IMR-90 (cell line): ENCODE measurements at regions not wholly inside any gene's neighbourhood (a gene's known extent, or its start where the extent isn't known, plus 50 kb on each side); places are given as distances from the start of the nearest gene placed in this dataset.
"Not testable (repeated sequence)": the region's sequence is repeated elsewhere in the genome, so short reads cannot be mapped to it uniquely, and the experiment has no call there.

Experiments
- ATAC-seq: fragments of 200-7000 bp; cut with Tn5 transposase; 2 replicates; pipeline ENCODE4 v1.9.1; 2020; ENCODE audit warnings: low read depth, mild to moderate bottlenecking, moderate library complexity
- BruUV-seq: library from RNA; stranded (reverse); fragments of 400-500 nt; replicated peaks from 2 replicates; lab custom pipeline; 2021; lab: Mats Ljungman, UMichigan
- CTCF ChIA-PET: fragments of 300-600 bp; formaldehyde crosslinking; extraction: SDS; loops from one replicate; lab custom pipeline; 2021; ENCODE audit warnings: antibody characterized with exemption; lab: Yijun Ruan, JAX
- POLR2A ChIA-PET: fragments of 300-600 bp; sonication (Branson Sonifier 250); formaldehyde crosslinking; loops from one replicate; lab custom pipeline; 2022; ENCODE audit warnings: antibody characterized with exemption; ENCODE audit not compliant: unreplicated experiment; lab: Charles Lee
- DNase-seq: peaks from one replicate; pipeline ENCODE4 v3.0.0; 2013
- H2AFZ ChIP-seq: replicated peaks from 2 replicates; pipeline ENCODE3; 2013; ENCODE audit warnings: low read length, mild to moderate bottlenecking; ENCODE audit not compliant: poor library complexity
- H2AK5ac ChIP-seq: 2 replicates; pipeline ENCODE4 v1.6.1; 2013; ENCODE audit warnings: low read depth, low read length, inconsistent platforms
- H2AK9ac ChIP-seq: replicated peaks from 2 replicates; pipeline ENCODE3; 2013; ENCODE audit warnings: mild to moderate bottlenecking, low read depth, low read length, moderate library complexity; ENCODE audit not compliant: poor library complexity
- H2BK120ac ChIP-seq: 2 replicates; pipeline ENCODE4 v1.6.1; 2013; ENCODE audit warnings: low read depth, low read length, inconsistent platforms
- H2BK15ac ChIP-seq: 3 replicates; pipeline ENCODE4 v1.6.1; 2013; ENCODE audit warnings: low read depth, low read length, inconsistent platforms
- H2BK20ac ChIP-seq: 2 replicates; pipeline ENCODE4 v1.6.1; 2013; ENCODE audit warnings: low read depth, mild to moderate bottlenecking, inconsistent platforms, low read length, moderate library complexity
- H2BK5ac ChIP-seq: 2 replicates; pipeline ENCODE4 v1.6.1; 2013; ENCODE audit warnings: mild to moderate bottlenecking, low read depth, low read length, inconsistent platforms; ENCODE audit not compliant: poor library complexity, severe bottlenecking
- H3K14ac ChIP-seq: replicated peaks from 2 replicates; pipeline ENCODE4 v1.6.1; 2013; ENCODE audit warnings: low read depth, low read length, inconsistent platforms
- H3K18ac ChIP-seq: 2 replicates; pipeline ENCODE4 v1.6.1; 2013; ENCODE audit warnings: low read depth, low read length, control low read depth
- H3K23ac ChIP-seq: 2 replicates; pipeline ENCODE4 v1.6.1; 2013; ENCODE audit warnings: low read depth, low read length, inconsistent platforms
- H3K27ac ChIP-seq: 2 replicates; pipeline ENCODE4 v1.5.1; 2013; ENCODE audit warnings: mild to moderate bottlenecking, control low read depth, low read length; ENCODE audit not compliant: insufficient read depth
- H3K27me3 ChIP-seq: 2 replicates; pipeline ENCODE4 v1.6.1; 2013; ENCODE audit warnings: low read length; ENCODE audit not compliant: control insufficient read depth, insufficient read depth
- H3K36me3 ChIP-seq: 2 replicates; pipeline ENCODE4 v1.6.1; 2013; ENCODE audit warnings: low read length, mixed read lengths; ENCODE audit not compliant: control insufficient read depth, insufficient read depth
- H3K4ac ChIP-seq: 2 replicates; pipeline ENCODE4 v1.6.1; 2013; ENCODE audit warnings: low read depth, low read length, inconsistent platforms
- H3K4me1 ChIP-seq: 2 replicates; pipeline ENCODE4 v1.6.1; 2013; ENCODE audit warnings: low read length, mixed read lengths; ENCODE audit not compliant: control insufficient read depth, insufficient read depth
- H3K4me2 ChIP-seq: 2 replicates; pipeline ENCODE4 v1.6.1; 2013; ENCODE audit warnings: low read depth, mild to moderate bottlenecking, control low read depth, low read length, moderate library complexity
- H3K4me3 ChIP-seq: 2 replicates; pipeline ENCODE4 v1.5.1; 2013; ENCODE audit warnings: low read depth, mild to moderate bottlenecking, control low read depth, low read length, moderate library complexity; ENCODE audit not compliant: insufficient read depth
- H3K56ac ChIP-seq: 2 replicates; pipeline ENCODE4 v1.6.1; 2013; ENCODE audit warnings: low read length, inconsistent platforms; ENCODE audit not compliant: insufficient read depth; ENCODE audit errors: extremely low read depth
- H3K79me1 ChIP-seq, 2 experiments: 2 replicates each; pipeline ENCODE4 v1.6.1; 2013; ENCODE audit warnings: low read length in 2 of 2, inconsistent platforms in 1 of 2, low read depth in 1 of 2
- H3K9ac ChIP-seq: 2 replicates; pipeline ENCODE4 v1.6.1; 2013; ENCODE audit warnings: low read depth, low read length, control low read depth
- H3K9me1 ChIP-seq: 2 replicates; pipeline ENCODE4 v1.6.1; 2013; ENCODE audit warnings: low read length, inconsistent platforms; ENCODE audit not compliant: insufficient read depth
- H3K9me3 ChIP-seq: 2 replicates; pipeline ENCODE4 v1.6.1; 2013; ENCODE audit warnings: low read length; ENCODE audit not compliant: control insufficient read depth, insufficient read depth
- H4K20me1 ChIP-seq: 2 replicates; pipeline ENCODE4 v1.6.1; 2013; ENCODE audit warnings: low read length, inconsistent platforms; ENCODE audit not compliant: insufficient read depth
- H4K5ac ChIP-seq: 2 replicates; pipeline ENCODE4 v1.6.1; 2013; ENCODE audit warnings: mild to moderate bottlenecking, low read depth, low read length, control low read depth
- H4K8ac ChIP-seq, 2 experiments: 2 replicates each; pipeline ENCODE4 v1.6.1; 2013; ENCODE audit warnings: low read depth in 2 of 2, low read length in 2 of 2, control low read depth in 1 of 2, inconsistent platforms in 1 of 2
- H4K91ac ChIP-seq: 2 replicates; pipeline ENCODE4 v1.6.1; 2013; ENCODE audit warnings: low read depth, low read length, inconsistent platforms; ENCODE audit not compliant: insufficient read depth
- WGBS, 2 experiments: methylation state at CpG; one replicate each; pipeline versions ENCODE4 v1.1.5 to v1.1.7; 2013; ENCODE audit warnings: missing lambda C conversion rate in 2 of 2; ENCODE audit not compliant: insufficient read length in 1 of 2; ENCODE audit errors: extremely low coverage in 2 of 2; 5-methylcytosine and 5-hydroxymethylcytosine counted together
- dilution Hi-C: fragments of 300-500 bp; cut with HindIII; formaldehyde crosslinking; loops from one replicate; pipeline ENCODE4 v1.14.3; 2018; ENCODE audit warnings: low sequenced_read_pairs; ENCODE audit not compliant: unreplicated experiment
- in situ Hi-C: fragments of 300-500 bp; cut with MboI; formaldehyde crosslinking; loops from 3 replicates; pipeline ENCODE4 v1.14.3; 2019; ENCODE audit warnings: low sequenced_read_pairs, inconsistent platforms, mixed read lengths
- intact Hi-C: fragments of 100-400 bp; cut with micrococcal nuclease; formaldehyde crosslinking; loops from 2 replicates; pipeline ENCODE4 v1.10.0; 2022

DNA sequence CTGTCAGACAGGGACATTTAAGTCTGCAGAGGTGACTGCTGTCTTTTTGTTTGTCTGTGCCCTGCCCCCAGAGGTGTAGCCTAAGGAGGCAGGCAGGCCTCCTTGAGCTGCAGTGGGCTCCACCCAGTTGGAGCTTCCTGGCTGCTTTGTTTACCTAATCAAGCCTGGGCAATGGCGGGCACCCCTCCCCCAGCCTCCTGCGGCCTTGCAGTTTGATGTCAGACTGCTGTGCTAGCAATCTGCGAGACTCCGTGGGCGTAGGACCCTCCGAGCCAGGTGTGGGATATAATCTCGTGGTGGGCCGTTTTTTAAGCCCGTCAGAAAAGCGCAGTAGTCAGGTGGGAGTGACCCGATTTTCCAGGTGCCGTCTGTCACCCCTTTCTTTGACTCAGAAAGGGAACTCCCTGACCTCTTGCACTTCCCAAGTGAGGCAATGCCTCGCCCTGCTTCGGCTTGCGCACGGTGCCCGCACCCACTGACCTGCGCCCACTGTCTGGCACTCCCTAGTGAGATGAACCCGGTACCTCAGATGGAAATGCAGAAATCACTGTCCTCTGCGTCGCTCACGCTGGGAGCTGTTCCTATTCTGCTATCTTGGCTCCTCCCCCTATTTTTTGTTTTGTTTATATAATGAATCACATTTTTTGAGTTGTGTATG is 179.4 kb upstream of the KLF8 start:
- DNase-seq, H3K9me3 ChIP-seq, H3K18ac ChIP-seq, H3K4ac ChIP-seq, H4K20me1 ChIP-seq, BruUV-seq, intact Hi-C loops, H2BK15ac ChIP-seq, POLR2A ChIA-PET, H4K8ac ChIP-seq, H4K5ac ChIP-seq, in situ Hi-C loops, H2AK9ac ChIP-seq, H2AK5ac ChIP-seq, H3K9me1 ChIP-seq, H4K91ac ChIP-seq, H2BK5ac ChIP-seq, H3K27me3 ChIP-seq, ATAC-seq, H3K4me2 ChIP-seq, H3K56ac ChIP-seq, H3K79me1 ChIP-seq, H3K9ac ChIP-seq, H3K14ac ChIP-seq, H3K27ac ChIP-seq, CTCF ChIA-PET, H3K23ac ChIP-seq, H2AFZ ChIP-seq, H3K4me3 ChIP-seq, H3K36me3 ChIP-seq, H2BK120ac ChIP-seq, dilution Hi-C loops, H3K4me1 ChIP-seq, H2BK20ac ChIP-seq: not testable (repeated sequence)
- WGBS, 2 experiments: 76% methylated on average over 8 of the region's 22 CpGs; no CpG with 5 or more reads in 1 of the 2 experiments
